NCI-H2227 treated with DMSO at 0.1 percent for 48 hours (cell line): ENCODE measurements at regions not wholly inside any gene's neighbourhood (a gene's known extent, or its start where the extent isn't known, plus 50 kb on each side); places are given as distances from the start of the nearest gene placed in this dataset.

Experiments
- DNase-seq: peaks from one replicate; lab custom pipeline; 2025; lab: John Stamatoyannopoulos, UW

DNA sequence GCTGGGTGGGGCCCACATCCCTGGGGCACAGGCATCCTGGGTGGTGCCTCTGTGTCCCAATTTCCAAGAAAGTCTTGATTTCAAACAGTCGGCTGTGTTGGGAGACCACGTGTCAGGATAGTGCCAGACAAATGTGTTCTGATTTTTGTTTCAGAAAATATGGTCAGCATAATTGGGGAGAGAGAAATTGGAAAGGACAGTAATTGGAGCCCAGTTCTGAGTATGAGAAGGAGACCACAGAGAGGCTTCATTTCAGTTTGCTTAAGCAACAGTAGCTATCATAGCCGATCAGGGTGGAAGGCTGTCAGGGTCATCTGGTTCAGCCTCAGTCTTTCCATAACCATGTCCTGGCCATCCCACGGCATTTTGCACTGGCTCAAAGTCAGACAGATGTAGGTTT, 220.7 kb downstream of the CDC5L start:
- no peak for DNase-seq

DNA sequence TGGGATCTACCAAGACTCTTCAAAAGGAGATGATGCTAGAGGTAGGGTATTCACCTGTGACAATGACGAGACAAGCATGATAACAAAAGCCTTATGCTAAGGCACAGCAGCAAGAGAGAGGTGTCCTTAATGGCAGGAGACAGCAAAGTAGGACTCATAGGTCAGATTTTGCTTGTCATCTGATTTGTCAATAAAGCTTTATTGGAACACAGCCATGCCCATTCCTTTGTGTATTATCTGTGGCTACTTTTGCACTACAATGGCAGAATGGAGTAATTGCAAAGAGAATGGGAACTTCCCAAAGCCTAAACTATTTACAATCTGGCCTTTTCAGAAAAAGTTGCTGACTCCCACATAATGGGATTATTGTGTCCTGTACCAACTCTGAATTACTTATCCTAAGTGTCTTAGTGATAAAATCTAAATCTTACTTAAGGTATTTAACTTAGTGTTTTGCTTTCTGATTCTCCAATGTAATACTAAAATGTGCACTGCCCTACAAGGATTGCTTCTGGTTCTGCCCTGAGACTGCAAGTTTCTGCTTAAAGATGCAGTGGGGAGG, 221.6 kb downstream of the CDC5L start:
- DNase-seq = no peak

DNA sequence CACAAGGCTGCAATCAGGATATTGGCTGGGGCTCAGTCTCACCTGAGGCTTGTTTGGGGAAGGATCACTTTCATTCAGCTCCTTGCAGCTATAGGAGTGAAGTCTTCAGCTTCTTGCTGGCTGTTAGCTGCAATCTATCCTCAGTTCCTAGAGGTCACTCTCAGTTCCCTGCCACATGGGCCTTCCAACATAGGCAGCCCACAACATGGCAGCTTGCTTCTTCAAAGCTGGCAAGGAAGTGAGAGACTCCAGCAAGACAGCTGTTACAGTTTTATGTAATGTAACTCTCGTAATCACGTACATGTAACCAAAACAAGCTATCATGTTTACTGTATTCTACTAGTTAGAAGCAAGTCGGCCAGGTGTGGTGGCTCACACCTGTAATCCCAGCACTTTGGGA, 226.9 kb downstream of the CDC5L start:
- DNase-seq = no peak

DNA sequence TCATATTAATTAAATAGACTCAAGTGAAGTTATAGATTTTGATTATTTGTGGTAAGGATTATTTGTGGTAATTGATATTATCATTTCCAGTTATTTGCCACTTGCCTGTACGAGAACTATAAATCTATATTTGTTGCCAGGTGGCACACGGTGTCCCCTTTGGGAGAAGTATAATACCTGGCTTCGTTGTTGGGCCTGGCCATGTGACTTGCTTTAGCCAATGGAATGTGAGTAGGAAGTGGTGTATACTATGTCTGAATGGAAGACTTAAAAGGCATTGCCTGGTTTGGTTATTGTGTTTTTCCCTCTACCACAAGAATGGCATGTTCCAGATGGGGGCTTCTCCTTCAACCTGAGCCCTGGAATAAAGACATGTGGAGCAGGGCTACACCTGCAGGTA, 228.1 kb downstream of the CDC5L start:
- no peak for DNase-seq

DNA sequence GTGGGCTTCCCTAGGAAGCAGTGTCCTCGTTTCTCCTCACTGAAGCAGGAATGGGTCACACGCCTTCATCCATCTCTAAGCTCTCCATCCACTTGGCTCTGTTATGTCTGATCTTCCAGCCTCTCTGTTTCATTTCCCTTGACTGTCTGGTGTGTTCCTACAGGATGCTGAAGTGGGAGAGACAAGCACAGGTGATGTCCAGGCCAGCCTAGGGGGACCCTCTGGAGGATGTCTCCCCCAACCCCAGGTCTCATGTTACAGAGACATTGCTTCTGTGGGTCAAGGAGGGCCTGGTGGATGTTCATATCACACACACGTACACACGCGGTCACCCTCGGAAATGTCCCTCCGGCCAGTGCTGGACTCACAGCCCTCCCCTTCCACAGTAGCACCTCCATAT, 229.9 kb downstream of the CDC5L start:
- DNase-seq = no peak

DNA sequence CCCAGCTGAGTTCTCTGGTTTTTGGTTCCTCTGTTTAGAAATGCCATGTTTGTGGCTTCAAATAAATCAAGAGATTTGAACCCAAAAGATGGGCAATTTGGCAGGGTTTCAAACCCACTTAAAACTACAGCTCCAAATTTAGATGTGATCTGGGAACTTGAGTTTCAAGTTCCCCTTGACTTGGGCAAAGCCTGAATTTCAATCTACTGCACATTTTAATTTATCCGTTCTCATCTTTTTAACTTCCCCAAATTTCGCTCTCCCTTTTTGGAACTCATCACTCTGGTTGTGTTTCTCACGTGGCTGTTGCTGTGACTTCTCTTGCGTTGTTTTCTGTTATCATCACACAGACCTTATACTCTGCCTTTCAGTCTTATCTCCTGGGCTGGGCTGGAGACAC, 230.9 kb downstream of the CDC5L start:
- no peak for DNase-seq

DNA sequence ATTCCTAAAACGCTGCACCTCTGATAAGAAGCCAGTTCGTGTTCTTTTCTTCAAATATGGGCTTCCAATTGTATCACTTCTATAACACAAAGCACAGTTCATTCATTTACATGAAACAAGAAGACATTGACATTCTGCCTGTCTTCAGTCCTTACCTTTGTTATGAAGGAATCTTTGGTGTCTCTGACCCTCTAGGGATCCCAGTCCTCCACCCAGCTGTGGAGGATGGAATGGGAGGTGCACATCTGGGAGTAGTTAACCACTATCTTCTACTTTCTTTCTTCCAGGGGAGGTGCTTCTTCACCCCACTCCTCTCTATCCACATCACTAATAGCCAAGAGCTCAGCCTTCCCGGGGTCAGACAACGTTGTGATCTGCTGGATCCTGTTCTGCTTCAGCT, 233.4 kb downstream of the CDC5L start:
- no peak for DNase-seq

DNA sequence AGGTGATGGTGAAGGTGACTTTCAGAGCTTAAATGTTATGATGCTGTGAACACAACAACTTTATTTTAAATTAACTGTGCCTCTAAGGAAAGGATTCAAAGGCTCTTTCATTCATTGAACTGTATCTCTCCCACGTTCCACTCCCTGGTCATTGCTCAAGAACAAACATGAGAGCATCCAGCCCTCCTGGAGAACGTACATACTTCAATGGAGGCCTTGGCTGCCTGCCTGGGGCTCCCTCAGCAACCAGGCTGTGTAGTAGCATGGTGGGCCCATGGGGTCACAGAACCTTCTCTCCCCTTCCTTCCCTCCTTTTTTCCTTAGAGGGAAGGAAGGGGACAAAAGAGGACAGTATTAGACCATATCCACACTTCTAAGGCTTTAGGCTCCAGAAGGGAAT, 234.3 kb downstream of the CDC5L start:
- no peak for DNase-seq

DNA sequence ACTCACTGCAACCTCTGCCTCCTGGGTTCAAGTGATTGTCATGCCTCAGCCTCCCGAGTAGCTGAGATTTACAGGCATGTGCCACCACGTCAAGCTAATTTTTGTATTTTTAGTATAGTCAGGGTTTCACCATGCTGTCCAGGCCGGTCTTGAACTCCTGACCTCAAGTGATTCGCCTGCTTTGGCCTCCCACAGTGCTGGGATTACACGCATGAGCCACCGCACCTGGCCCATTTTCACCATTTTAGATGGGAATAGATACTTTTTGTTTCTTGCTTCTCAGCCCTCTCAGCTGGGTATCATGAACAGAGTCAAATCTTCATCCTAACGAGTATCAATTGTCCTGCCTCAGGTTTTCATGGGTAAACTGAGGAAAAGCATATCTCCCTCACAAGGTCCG, 235.0 kb downstream of the CDC5L start:
- DNase-seq = no peak

DNA sequence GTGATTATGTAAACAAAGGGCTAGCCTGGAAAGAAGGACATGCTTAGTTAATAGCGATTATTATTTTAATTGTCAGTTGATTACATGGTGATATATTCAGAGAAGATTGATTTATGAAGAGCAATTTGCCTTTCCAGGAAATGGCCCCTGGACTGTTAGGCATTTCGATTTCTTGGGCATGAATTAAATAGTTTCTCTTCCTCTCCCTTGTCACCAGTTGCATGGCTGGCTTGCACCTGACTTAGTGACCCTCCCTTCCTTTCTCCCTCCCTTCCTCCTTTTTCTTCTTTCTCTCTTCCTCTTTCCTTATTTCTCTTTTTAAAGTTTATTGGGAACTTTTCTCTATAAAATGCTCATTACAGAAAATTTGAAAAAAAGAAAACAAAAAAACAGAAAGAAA, 235.4 kb downstream of the CDC5L start:
- DNase-seq = no peak

DNA sequence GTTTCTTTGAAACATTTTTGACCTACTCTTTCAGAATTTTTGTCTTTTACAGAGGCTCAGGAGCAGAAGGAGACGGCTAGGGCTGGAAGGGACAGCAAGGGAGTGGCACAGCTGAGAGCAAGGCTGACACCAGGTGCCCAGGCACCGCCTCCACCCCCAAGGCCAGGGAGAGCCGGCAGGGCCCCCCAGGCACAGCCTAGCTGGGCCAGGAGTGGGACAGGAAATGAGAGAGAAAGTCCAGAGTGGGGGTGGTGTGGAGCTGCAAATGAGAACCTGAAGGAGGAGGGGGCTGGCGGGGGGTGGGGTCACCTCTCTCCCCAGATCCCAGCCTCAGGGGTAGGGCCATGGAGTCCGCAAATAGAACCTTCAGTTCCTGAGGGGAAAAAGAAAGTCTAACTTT, 236.7 kb downstream of the CDC5L start:
- no peak for DNase-seq

DNA sequence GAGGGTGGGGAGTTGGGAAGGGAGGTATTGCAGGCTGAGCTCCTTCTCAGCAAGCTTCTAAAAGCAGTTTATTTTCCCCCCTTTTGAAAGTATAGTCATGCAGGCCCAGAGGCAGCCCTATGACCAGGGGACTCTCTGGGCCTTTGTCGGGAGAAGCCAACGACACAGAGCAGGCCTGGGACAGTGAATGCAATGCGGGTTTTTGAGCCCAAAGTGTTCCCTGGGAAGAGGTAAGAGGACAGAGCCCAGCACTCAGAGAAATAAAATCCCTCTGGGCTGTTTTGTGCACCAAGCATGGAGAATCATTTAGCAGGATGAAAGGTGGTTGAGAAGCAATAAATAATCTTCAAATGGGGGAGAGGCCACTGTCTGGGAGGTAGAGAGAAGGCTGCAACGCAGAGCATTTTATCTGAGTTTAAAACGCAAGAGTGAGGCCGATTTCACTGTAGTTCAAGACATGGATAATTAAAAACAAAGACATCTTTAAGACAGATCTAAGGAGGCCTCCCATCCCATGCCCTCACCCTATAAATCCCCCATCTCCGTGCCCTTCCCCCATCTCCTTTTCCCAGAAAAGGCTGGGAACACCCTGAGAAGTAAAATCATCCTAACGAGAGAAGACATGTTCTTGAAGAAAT, 237.5 kb downstream of the CDC5L start:
- DNase-seq = no peak

DNA sequence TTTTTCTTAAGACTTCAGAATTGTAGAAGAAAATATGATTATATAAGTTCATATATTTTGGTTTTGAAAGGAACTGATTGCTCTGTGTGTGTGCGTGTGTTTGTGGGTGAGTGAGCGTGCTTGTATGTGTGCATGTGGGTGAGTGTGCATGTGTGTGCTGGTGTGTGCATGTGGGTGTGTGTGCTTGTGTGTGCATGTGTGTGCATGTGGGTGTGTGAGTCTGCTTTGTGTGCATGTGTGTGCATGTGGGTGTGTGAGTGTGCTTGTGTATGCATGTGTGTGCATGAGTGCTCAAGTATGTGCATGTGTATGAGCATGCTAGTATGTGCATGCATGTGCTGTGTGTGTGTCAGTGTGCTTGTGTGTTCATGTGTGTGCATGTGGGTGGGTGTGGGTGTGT, 238.5 kb downstream of the CDC5L start:
- DNase-seq = no peak

DNA sequence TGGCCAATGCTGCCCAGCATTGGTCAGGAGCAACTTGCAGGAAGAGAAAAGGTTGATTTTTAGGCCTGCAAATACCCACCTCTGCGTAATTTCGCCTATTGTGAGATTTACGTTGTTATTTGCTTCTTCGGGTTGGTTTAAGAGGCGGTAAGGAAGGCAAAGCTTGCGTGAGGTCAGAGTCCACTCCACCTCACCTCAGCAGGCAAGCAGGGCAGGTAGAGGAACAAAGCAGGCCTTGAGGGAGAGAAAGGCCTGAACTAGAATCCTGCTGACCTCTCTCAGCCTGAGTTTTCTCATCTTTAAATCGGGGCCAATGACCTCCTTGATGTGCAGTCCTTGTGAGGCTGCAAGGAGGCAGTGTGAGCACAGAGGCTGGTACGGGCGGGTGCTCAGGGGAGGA, 239.1 kb downstream of the CDC5L start:
- no peak for DNase-seq

DNA sequence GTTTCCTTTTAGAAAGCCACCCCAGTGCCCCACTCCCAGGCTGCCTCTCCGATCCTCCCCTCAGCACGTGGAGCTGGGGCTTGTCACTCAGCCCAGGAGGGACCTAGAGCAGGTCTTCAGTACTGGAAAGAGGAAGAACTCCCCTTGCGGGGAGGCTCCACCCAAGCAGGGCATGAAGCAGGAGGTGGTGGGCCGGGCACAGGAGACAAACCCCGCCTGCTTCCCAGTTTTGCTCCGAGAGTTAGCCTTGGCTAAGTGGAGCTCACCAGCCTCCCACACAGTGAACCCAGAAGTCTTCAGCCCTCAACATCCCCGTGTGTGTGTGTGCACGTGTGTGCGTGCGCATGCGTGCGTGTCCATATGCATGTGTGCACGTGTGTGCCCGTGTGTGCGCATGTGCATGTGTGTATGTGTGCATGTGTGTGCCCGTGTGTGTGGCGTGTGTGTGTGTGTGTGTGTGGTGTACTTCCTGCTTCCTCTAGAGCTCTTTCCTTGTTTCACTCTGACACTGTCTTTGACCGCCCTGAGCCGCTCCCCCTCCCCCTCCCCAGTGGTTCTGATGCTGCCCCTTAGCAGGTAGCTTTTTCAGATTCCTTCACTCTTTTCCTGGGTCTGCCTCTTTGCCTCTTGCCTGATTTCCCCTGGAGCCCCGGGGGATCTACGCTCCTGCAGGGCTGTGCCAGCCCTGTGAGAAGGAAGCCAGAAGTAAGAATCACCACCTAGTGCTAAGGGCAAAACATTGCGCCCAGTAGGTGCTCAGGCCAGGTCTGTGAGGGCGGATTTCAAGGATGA, 239.8 kb downstream of the CDC5L start:
- DNase-seq = no peak

DNA sequence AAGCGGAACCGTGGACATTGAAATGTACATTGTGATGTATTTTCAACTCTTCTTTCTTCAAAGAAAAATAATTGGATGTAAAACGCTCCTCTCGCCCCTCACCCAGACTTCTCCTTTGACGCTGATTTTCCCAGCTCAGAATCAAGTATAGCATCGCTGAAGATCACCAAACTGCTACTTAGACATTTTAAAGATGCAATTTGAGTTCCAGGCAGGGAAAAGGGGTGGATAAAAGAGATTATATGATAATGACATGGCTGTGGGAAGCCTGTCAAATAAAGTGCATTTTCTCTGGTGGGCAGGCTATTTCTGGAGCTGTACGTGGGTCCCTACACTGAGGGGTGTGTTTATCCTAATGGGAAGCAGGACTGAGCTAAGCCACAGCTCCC, 240.4 kb downstream of the CDC5L start:
- DNase-seq = peak; percentile 46

DNA sequence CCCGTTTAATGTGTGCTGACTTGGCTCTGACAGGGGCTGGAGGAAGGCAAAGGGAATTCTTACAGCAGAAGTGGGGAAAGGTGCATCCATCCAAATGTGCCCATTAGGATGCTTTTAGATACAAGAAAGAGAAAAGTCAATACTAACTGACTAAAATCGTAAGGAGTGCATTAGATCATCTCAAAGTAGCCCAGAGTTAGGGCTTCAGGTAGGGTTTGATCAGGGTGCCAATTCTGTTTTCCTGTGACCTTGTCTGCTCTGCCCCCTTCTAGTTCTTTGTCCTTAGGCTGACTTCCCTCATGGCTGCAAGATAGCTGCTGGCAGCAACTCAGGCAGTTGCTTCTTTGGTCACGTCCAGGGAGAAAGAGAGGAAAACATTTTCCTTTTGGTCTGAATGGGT, 240.8 kb downstream of the CDC5L start:
- no peak for DNase-seq

DNA sequence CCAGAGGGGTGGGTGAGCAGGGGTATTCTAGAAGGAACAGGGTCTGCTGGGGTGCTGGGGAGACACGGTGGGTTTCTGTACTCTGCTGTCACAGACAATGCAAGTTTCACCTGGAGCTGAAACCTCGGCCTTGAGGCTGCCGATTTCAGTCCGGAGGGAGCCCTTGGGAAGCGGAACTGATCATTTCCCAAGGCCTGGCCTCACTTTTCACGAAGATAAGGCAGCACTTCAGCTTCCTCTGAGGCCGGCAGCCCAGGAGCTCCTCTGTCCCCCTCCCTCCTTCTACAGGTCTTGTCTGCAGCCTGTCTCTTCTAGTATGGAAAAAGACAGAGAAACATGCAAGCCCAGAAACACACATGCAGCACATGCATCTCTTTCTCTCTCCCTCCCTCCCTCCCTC, 242.1 kb downstream of the CDC5L start:
- no peak for DNase-seq

DNA sequence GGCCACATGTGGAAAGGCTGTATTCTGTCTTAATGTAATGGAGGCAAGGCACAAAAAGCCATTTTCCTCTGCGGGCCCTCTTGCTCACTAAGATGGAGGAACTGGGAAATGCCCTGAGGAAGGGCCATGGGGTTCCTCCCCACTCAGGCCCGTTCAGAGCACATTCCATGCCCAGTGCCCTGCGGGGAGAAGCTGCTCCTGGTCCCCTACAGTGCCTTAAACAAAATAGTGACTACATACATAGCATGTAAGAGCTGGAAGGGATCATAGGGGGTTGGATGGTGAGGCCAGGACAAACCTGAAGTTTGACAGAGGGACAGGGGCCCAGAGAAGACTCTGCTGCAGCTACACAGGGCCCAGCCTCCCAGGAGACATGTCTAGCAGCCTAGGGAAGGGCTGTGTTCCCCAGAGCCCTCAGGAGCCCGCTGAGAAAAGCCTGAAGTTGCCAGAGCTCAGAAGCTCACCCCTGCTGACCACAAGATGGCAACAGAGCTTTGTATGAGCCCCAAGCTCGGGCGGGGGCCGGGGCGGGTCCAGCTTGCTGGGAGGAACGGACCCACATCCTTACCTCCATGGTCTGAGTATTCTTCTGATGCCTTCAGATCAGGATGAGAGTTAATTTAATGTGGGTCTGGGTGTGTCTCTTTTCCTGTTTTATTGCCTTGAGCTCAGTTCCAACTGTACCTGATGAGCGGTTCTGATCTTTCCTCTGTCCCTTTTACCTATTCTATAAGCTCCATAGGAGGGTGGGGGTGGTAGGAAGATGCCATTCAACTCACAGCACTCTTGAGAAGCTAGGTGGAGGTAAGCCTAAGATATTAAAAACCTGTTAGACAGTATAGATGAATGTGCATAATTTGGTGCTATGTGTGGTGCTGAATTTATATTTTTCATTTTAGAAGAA, 242.9 kb downstream of the CDC5L start:
- peak; percentile 44 for DNase-seq

DNA sequence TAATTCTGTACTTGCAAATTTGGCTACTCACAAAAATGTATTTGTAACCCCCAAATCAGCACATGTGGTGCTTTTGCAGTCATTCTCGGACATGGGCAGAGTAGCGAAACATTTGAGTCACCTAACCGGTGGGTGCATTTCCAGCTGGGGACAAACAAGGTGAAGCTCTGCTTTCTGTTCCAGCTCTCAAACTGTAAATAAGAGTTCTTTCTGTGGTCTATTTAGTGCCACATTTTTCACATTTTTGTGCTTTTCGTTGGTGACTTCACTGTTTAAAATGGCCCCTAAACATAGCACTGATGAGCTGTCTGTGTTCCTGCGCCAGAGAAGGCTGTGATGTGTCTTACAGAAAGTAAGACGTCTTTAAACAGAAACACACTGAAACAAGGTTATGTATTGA, 244.5 kb downstream of the CDC5L start:
- DNase-seq = no peak

DNA sequence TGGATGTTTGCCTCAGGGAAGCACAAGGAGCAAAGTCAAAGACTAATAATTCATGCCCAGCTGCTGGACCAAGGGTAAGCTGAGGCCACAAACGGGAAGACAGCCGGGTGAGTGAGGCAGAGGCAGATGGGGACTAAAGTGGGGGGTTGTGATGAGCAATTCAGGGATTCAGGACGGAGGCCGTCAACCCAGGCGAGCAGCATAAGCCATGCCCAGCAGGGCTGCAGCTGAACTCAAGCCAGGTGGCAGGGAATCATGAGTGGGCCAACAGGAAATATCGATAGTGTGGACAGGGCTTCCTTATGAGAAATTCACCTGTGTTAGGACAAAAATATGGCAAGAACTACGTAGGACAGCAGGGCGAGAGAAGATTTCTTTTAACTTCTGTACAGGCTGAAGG, 246.8 kb downstream of the CDC5L start:
- no peak for DNase-seq

DNA sequence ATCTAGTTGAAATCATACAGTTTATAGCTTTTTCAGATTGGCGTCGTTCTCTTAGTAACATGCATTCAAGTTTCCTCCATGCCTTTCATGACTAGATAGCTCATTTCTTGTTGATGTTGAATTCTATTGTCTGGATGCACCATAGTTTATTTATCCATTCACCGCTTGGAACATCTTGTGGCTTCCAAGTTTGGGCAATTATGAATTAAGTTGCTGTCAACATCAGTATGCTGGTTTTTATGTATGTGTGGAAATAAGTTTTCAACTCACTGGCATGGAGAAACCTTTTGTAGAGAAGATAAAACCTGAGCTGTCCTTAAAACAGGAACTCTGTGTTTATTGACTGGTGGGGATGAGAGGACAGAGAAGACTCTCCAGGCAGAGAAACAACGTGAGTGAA, 248.0 kb downstream of the CDC5L start:
- no peak for DNase-seq
